Activated CD4-positive, alpha-beta T cell treated with anti-CD3 and anti-CD28 coated beads, Interleukin-2, amount 10 ng/mL, durations not matched to agents 7 days and 5 days (primary cell): ENCODE measurements at regions not wholly inside any gene's neighbourhood (a gene's known extent, or its start where the extent isn't known, plus 50 kb on each side); places are given as distances from the start of the nearest gene placed in this dataset.
"Not testable (repeated sequence)": the region's sequence is repeated elsewhere in the genome, so short reads cannot be mapped to it uniquely, and the experiment has no call there.

Source experiments
- CTCF ChIA-PET: fragments of 350-600 bp; sonication (Branson Sonifier 250); formaldehyde crosslinking; loops from one replicate; lab custom pipeline; 2021; ENCODE audit warnings: antibody characterized with exemption; lab: Charles Lee
- POLR2A ChIA-PET: fragments of 350-600 bp; sonication (Branson Sonifier 250); formaldehyde crosslinking; loops from one replicate; lab custom pipeline; 2021; ENCODE audit warnings: antibody characterized with exemption; lab: Charles Lee
- DNase-seq: peaks from one replicate; pipeline ENCODE4 v3.0.0-alpha.2; 2020
- H3K27ac Mint-ChIP-seq: one replicate; pipeline ENCODE4 v1.8.0; 2021; ENCODE audit warnings: mild to moderate bottlenecking, moderate library complexity, mixed read lengths
- H3K27me3 Mint-ChIP-seq: one replicate; pipeline ENCODE4 v1.8.0; 2021; ENCODE audit warnings: mixed read lengths
- H3K36me3 Mint-ChIP-seq: one replicate; pipeline ENCODE4 v1.8.0; 2021; ENCODE audit warnings: low read depth, mixed read lengths
- H3K4me1 Mint-ChIP-seq: one replicate; pipeline ENCODE4 v1.8.0; 2021; ENCODE audit warnings: mixed read lengths
- H3K4me3 Mint-ChIP-seq: one replicate; pipeline ENCODE4 v1.8.0; 2021; ENCODE audit warnings: mild to moderate bottlenecking, moderate library complexity, mixed read lengths
- H3K9me3 Mint-ChIP-seq: one replicate; pipeline ENCODE4 v1.8.0; 2021; ENCODE audit warnings: mixed read lengths

- H3K36me3 Mint-ChIP-seq, POLR2A ChIA-PET, H3K27ac Mint-ChIP-seq, H3K27me3 Mint-ChIP-seq, CTCF ChIA-PET, H3K9me3 Mint-ChIP-seq, H3K4me3 Mint-ChIP-seq, H3K4me1 Mint-ChIP-seq, DNase-seq: not testable (repeated sequence)
These were observed 66.2 kb downstream of the SYT15 start for GRCh38 chr10:46645110-46645509.

- POLR2A ChIA-PET, H3K4me1 Mint-ChIP-seq, H3K4me3 Mint-ChIP-seq, H3K27me3 Mint-ChIP-seq, CTCF ChIA-PET, H3K9me3 Mint-ChIP-seq, DNase-seq, H3K27ac Mint-ChIP-seq, H3K36me3 Mint-ChIP-seq: not testable (repeated sequence)
These were observed 67.2 kb downstream of the SYT15 start for GRCh38 chr10:46646132-46646531.

GRCh38 chr10:46650967-46651366 lies 72.0 kb downstream of the SYT15 start:
- DNase-seq, CTCF ChIA-PET, H3K27me3 Mint-ChIP-seq, POLR2A ChIA-PET, H3K36me3 Mint-ChIP-seq, H3K4me3 Mint-ChIP-seq, H3K4me1 Mint-ChIP-seq, H3K9me3 Mint-ChIP-seq, H3K27ac Mint-ChIP-seq: not testable (repeated sequence)

GRCh38 chr10:46657437-46657836 lies 78.5 kb downstream of the SYT15 start:
- H3K4me1 Mint-ChIP-seq, CTCF ChIA-PET, H3K27ac Mint-ChIP-seq, H3K4me3 Mint-ChIP-seq, POLR2A ChIA-PET, H3K9me3 Mint-ChIP-seq, H3K36me3 Mint-ChIP-seq, H3K27me3 Mint-ChIP-seq, DNase-seq: not testable (repeated sequence)

- H3K4me1 Mint-ChIP-seq, H3K4me3 Mint-ChIP-seq, H3K9me3 Mint-ChIP-seq, H3K27me3 Mint-ChIP-seq, POLR2A ChIA-PET, CTCF ChIA-PET, H3K36me3 Mint-ChIP-seq, DNase-seq, H3K27ac Mint-ChIP-seq: not testable (repeated sequence)
These were observed 81.3 kb downstream of the SYT15 start for GRCh38 chr10:46660027-46660834.

- CTCF ChIA-PET, H3K36me3 Mint-ChIP-seq, POLR2A ChIA-PET, H3K9me3 Mint-ChIP-seq, H3K4me1 Mint-ChIP-seq, DNase-seq, H3K27me3 Mint-ChIP-seq, H3K27ac Mint-ChIP-seq, H3K4me3 Mint-ChIP-seq: not testable (repeated sequence)
These were observed 81.9 kb downstream of the SYT15 start for GRCh38 chr10:46660835-46661164.

- H3K9me3 Mint-ChIP-seq, H3K4me3 Mint-ChIP-seq, DNase-seq, H3K27ac Mint-ChIP-seq, CTCF ChIA-PET, H3K36me3 Mint-ChIP-seq, H3K4me1 Mint-ChIP-seq, H3K27me3 Mint-ChIP-seq, POLR2A ChIA-PET: not testable (repeated sequence)
These were observed 86.6 kb downstream of the SYT15 start for GRCh38 chr10:46665536-46665935.

- POLR2A ChIA-PET, CTCF ChIA-PET, H3K4me1 Mint-ChIP-seq, H3K27me3 Mint-ChIP-seq, H3K9me3 Mint-ChIP-seq, DNase-seq, H3K4me3 Mint-ChIP-seq, H3K27ac Mint-ChIP-seq, H3K36me3 Mint-ChIP-seq: not testable (repeated sequence)
These were observed 89.5 kb downstream of the SYT15 start for GRCh38 chr10:46668357-46668997.

- H3K27me3 Mint-ChIP-seq, CTCF ChIA-PET, H3K27ac Mint-ChIP-seq, DNase-seq, H3K9me3 Mint-ChIP-seq, H3K4me3 Mint-ChIP-seq, POLR2A ChIA-PET, H3K4me1 Mint-ChIP-seq, H3K36me3 Mint-ChIP-seq: not testable (repeated sequence)
These were observed 99.0 kb downstream of the SYT15 start for GRCh38 chr10:46677836-46678435.

GRCh38 chr10:46691397-46691796 lies 112.5 kb downstream of the SYT15 start:
- H3K36me3 Mint-ChIP-seq, DNase-seq, POLR2A ChIA-PET, H3K4me1 Mint-ChIP-seq, H3K27me3 Mint-ChIP-seq, H3K9me3 Mint-ChIP-seq, CTCF ChIA-PET, H3K4me3 Mint-ChIP-seq, H3K27ac Mint-ChIP-seq: not testable (repeated sequence)

- H3K27ac Mint-ChIP-seq, H3K4me1 Mint-ChIP-seq, CTCF ChIA-PET, H3K4me3 Mint-ChIP-seq, POLR2A ChIA-PET, H3K27me3 Mint-ChIP-seq, H3K36me3 Mint-ChIP-seq, H3K9me3 Mint-ChIP-seq, DNase-seq: not testable (repeated sequence)
These were observed 114.3 kb downstream of the SYT15 start for GRCh38 chr10:46693218-46693617.

- H3K36me3 Mint-ChIP-seq, H3K4me1 Mint-ChIP-seq, H3K4me3 Mint-ChIP-seq, POLR2A ChIA-PET, H3K9me3 Mint-ChIP-seq, CTCF ChIA-PET, H3K27ac Mint-ChIP-seq, DNase-seq: not testable (repeated sequence)
- H3K27me3 Mint-ChIP-seq = peaks cover 18% of the 10 kb centered on the region
These were observed 138.3 kb downstream of the SYT15 start for GRCh38 chr10:46717264-46717663.

GRCh38 chr10:46718014-46718413 lies 139.1 kb downstream of the SYT15 start:
- H3K9me3 Mint-ChIP-seq, DNase-seq, H3K27ac Mint-ChIP-seq, CTCF ChIA-PET, POLR2A ChIA-PET, H3K36me3 Mint-ChIP-seq, H3K4me3 Mint-ChIP-seq, H3K4me1 Mint-ChIP-seq: not testable (repeated sequence)
- H3K27me3 Mint-ChIP-seq = peaks cover 15% of the 10 kb centered on the region
